ENCODE measurements at regions not wholly inside any gene's neighbourhood (a gene's known extent, or its start where the extent isn't known, plus 50 kb on each side); places are given as distances from the start of the nearest gene placed in this dataset.

GRCh38 chr10:65213170-65213569 is 1692.0 kb downstream of the REEP3 start:
- Histone ChIP-seq H2AFZ (ENCODE audit: low read length) (no peak overlapping the region), H3K27me3 (ENCODE audit: control insufficient read depth in 1 of 2, insufficient read depth in 2 of 2, low read length in 2 of 2) (no peaks in the 10 kb centered on the region), H3K9ac (ENCODE audit: insufficient read depth, low read depth, low read length) (no peak overlapping the region), H4K20me1 (ENCODE audit: insufficient read depth, low read length) (no peaks in the 10 kb centered on the region), H3K79me2 (ENCODE audit: insufficient read depth, low read length) (no peaks in the 10 kb centered on the region), H3K9me3 (ENCODE audit: low read length) (no peaks in the 10 kb centered on the region), H3K4me1 (ENCODE audit: insufficient read depth, low read length) (no peaks in the 10 kb centered on the region), H3K27ac (ENCODE audit: extremely low read length, insufficient read depth, low read length) (no peak overlapping the region), H3K4me3 (replicated peaks in 1 of 3; ENCODE audit: insufficient read depth in 1 of 3, low read depth in 2 of 3, low read length in 3 of 3) (no peak overlapping the region), H3K36me3 (replicated peaks in 1 of 2; ENCODE audit: control insufficient read depth in 1 of 2, insufficient read depth in 2 of 2, low read length in 2 of 2) (no peaks in the 10 kb centered on the region), H3K4me2 (ENCODE audit: low read depth, low read length) (no peak overlapping the region)
- DNase-seq (ENCODE audit: low spot score) (no peak), ATAC-seq (no peak), FAIRE-seq (no peak)
- intact Hi-C loops (cut with micrococcal nuclease; ENCODE audit: unreplicated experiment) (no loop called here), in situ Hi-C loops (cut with HindIII; ENCODE audit: extremely low pct_ligation_motif_present, low pct_unique_long_range_greater_than_20kb) (no loop called here)
- CTCF ChIA-PET (ENCODE audit: low intra/inter-chr PET ratio, low total read pairs) = no interaction called here
- WGBS (ENCODE audit: low lambda C conversion rate) = 3% methylated on average over 2 of the region's 2 CpGs
- no TSS peak for BruUV-seq (replicated peaks)
- TF ChIP-seq ZNF724P (CRISPR knock-in tag; IDR thresholded peaks at IDR 0.05; ENCODE audit: borderline replicate concordance) (no peak), ZNF460 (CRISPR knock-in tag; IDR thresholded peaks at IDR 0.05; ENCODE audit: borderline replicate concordance) (no peak), SRSF9 (IDR thresholded peaks at IDR 0.05; ENCODE audit: borderline replicate concordance, insufficient read depth, low read depth, low read length, poor library complexity, severe bottlenecking) (no peak), PHF20 (CRISPR knock-in tag; IDR thresholded peaks at IDR 0.05) (no peak)
- POLR2A ChIA-PET = no interaction called here

- no peak overlapping the region for H3K27ac ChIP-seq (ENCODE audit: extremely low read length, insufficient read depth, low read length)
- no peaks in the 10 kb centered on the region for H3K4me1 ChIP-seq (ENCODE audit: insufficient read depth, low read length)
- no peak for DNase-seq (ENCODE audit: low spot score)
- BruUV-seq (replicated peaks) = no TSS peak
- no peaks in the 10 kb centered on the region for H3K9me3 ChIP-seq (ENCODE audit: low read length)
- intact Hi-C loops (cut with micrococcal nuclease; ENCODE audit: unreplicated experiment) (no loop called here), in situ Hi-C loops (cut with HindIII; ENCODE audit: extremely low pct_ligation_motif_present, low pct_unique_long_range_greater_than_20kb) (no loop called here)
- 6% methylated on average over 3 of the region's 3 CpGs for WGBS (ENCODE audit: low lambda C conversion rate)
- CTCF ChIA-PET (ENCODE audit: low intra/inter-chr PET ratio, low total read pairs) = no interaction called here
- POLR2A ChIA-PET = no interaction called here
- FAIRE-seq = no peak
- no peak overlapping the region for H3K9ac ChIP-seq (ENCODE audit: insufficient read depth, low read depth, low read length)
- no peaks in the 10 kb centered on the region for H4K20me1 ChIP-seq (ENCODE audit: insufficient read depth, low read length)
- no peaks in the 10 kb centered on the region for H3K36me3 ChIP-seq (replicated peaks in 1 of 2; ENCODE audit: control insufficient read depth in 1 of 2, insufficient read depth in 2 of 2, low read length in 2 of 2)
- TF ChIP-seq ATF7 (IDR thresholded peaks at IDR 0.05) (peak; percentile 96), ATF7 (CRISPR knock-in tag; IDR thresholded peaks at IDR 0.05) (no peak), CREB1 (IDR thresholded peaks at IDR 0.05) (peak; percentile 93), CREB1 (CRISPR knock-in tag; IDR thresholded peaks at IDR 0.05) (no peak), ZNF256 (CRISPR knock-in tag; conservative IDR thresholded peaks at IDR 0.05) (no peak), TEF (CRISPR knock-in tag; IDR thresholded peaks at IDR 0.05) (no peak)
- no peak for ATAC-seq
- no peaks in the 10 kb centered on the region for H3K79me2 ChIP-seq (ENCODE audit: insufficient read depth, low read length)
- no peak overlapping the region for H3K4me2 ChIP-seq (ENCODE audit: low read depth, low read length)
- no peak overlapping the region for H2AFZ ChIP-seq (ENCODE audit: low read length)
- no peaks in the 10 kb centered on the region for H3K27me3 ChIP-seq (ENCODE audit: control insufficient read depth in 1 of 2, insufficient read depth in 2 of 2, low read length in 2 of 2)
- no peak overlapping the region for H3K4me3 ChIP-seq (replicated peaks in 1 of 3; ENCODE audit: insufficient read depth in 1 of 3, low read depth in 2 of 3, low read length in 3 of 3)
Measured at GRCh38 chr10:65219444-65219843, 1698.2 kb downstream of the REEP3 start.

Measured in HepG2 (cell line).